ENCODE measurements at regions not wholly inside any gene's neighbourhood (a gene's known extent, or its start where the extent isn't known, plus 50 kb on each side); places are given as distances from the start of the nearest gene placed in this dataset.
"Not testable (repeated sequence)": the region's sequence is repeated elsewhere in the genome, so short reads cannot be mapped to it uniquely, and the experiment has no call there.

GRCh38 chr7:80082213-80082612 lies 52.4 kb upstream of the GNAI1 start:
- no peak for FAIRE-seq

- FAIRE-seq, result no peak
Measured at GRCh38 chr7:80078886-80079285, 55.7 kb upstream of the GNAI1 start.

- no peak for FAIRE-seq
Measured at GRCh38 chr7:80078159-80078731, 56.4 kb upstream of the GNAI1 start.

- FAIRE-seq, result no peak
Measured at GRCh38 chr7:80070391-80070790, 64.2 kb upstream of the GNAI1 start.

DNA sequence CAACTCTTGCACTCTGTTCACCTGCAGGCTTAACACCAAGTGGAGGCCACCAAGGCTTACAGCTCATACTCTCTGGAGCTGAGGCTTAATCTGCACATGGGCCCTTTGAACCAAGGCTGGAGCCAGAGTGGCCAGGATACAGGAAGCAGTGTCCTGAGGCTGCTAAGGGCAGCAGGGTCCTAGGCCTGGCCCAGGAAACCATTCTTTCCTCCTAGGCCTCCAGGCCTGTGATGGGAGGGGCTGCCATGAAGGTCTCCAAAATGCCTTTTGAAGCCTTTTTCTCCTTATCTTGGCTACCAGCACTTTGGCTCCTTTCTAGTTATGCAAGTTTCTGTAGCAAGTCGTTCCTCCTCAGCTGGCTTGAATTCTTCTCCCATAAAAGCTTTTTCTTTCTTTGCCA lies 68.0 kb upstream of the GNAI1 start:
- no peak for FAIRE-seq

- FAIRE-seq, result no peak
Measured at GRCh38 chr7:80063834-80064233, 70.8 kb upstream of the GNAI1 start.

- FAIRE-seq, result peak; percentile 98
Measured at GRCh38 chr7:80060218-80060806, 74.3 kb upstream of the GNAI1 start.

DNA sequence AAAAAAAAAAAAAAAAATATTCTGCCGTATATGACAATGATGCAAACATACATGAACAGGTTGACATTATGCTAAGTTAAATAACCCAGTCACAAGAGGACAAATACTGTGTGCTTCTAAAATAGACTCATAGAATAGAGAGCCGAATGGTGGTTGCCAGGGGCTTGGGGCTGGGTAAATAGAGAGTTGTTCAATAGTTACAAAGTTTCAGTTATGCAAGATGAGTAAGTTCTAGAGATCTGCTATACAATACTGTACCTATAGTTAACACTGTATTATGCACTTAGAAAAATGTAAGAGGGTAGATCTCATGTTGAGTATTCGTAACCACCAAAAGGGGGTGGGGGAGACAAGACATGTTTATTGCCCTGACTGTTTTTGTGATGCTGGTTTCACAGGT lies 77.1 kb upstream of the GNAI1 start:
- no peak for FAIRE-seq

DNA sequence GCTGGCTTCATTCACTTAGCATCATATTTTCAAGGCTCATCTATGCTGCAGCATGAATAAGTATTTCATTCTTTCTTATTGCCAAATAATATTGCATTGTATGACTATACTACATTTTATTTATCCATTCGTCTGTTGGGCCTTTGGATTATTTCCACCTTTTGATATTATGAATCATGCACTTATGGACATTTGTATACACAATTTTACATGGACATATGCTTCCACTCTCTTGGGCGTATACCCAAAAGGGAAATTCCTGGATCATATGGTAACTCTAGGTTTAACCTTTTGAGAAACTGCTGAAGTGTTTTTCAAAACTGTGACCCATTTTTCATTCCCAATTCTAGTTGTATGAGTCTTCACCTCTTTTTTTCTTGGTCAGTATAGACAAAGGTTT lies 80.3 kb upstream of the GNAI1 start:
- FAIRE-seq, result no peak

GRCh38 chr7:80053124-80053523 lies 81.5 kb upstream of the GNAI1 start:
- no peak for FAIRE-seq

DNA sequence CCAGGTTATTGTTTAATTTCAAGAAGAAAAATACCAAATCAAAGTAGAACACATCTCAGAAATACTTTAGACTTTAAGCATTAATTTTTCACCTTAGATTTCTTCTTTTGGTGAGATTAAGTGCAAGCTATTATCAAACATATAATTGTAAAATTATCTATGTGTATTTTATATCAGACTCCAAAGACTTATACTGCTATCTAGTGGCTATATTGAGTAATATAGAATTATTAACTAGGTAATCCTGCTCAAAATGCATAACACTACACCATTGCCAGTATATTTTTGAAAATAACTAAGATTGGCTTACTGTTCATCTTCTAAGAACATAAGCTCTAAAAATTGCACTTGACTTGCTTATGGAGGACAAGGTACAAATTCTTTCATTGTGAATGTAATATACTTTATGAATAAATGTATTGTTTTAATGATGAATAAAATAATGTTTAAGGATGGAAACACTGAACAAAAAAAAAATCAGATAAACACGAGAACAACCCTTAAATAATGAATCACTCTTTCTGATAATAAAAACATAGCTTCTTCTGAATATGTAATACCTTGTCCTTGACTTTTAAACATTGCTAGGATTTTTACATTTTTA lies 86.7 kb upstream of the GNAI1 start:
- FAIRE-seq, result no peak

- no peak for FAIRE-seq
Measured at GRCh38 chr7:80047032-80047431, 87.6 kb upstream of the GNAI1 start.

- FAIRE-seq, result no peak
Measured at GRCh38 chr7:80044796-80045195, 89.8 kb upstream of the GNAI1 start.

GRCh38 chr7:80040752-80041151 lies 93.9 kb upstream of the GNAI1 start:
- no peak for FAIRE-seq

DNA sequence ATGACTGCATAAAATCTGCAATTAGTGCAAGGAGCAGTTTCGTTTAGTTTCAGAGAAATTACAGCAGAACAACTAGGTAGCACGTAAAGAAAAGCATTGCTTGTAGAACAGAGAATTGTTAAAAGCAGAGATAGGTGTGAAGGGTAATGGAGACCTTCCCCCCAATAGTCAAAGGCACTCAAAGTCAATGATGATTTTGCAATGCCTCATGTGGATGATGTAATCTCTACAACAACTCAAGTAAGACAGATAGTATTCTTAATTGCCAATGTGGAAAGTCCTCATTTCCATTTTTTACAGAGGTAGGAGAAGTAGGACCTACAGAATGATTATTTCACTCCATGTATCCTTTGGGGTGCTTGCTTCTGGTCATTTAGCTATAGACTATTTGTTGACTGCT lies 94.3 kb upstream of the GNAI1 start:
- no peak for FAIRE-seq

GRCh38 chr7:80039251-80039884 lies 95.3 kb upstream of the GNAI1 start:
- FAIRE-seq, result no peak

GRCh38 chr7:80037689-80038088 lies 96.9 kb upstream of the GNAI1 start:
- FAIRE-seq, result no peak

DNA sequence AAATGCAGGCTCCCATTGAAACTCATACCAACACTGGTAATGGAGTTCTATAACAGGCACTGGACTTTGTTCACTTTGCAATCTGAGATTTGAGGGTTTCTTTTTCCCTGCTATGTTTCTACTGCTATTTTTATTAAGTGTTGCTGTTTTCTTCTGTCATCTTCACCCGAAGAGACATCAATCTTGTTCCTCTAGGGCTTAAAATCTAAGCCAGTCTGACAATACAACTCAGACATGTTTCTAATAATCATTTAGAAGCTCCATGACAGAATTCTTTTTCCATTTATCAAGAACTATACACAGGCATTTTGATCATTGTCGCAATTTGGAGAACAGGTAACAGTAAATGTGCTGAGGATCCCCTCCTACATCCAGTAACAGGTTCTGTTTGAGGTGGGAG lies 98.5 kb upstream of the GNAI1 start:
- FAIRE-seq, result no peak

GRCh38 chr7:80028717-80029116 lies 105.9 kb upstream of the GNAI1 start:
- FAIRE-seq, result no peak

DNA sequence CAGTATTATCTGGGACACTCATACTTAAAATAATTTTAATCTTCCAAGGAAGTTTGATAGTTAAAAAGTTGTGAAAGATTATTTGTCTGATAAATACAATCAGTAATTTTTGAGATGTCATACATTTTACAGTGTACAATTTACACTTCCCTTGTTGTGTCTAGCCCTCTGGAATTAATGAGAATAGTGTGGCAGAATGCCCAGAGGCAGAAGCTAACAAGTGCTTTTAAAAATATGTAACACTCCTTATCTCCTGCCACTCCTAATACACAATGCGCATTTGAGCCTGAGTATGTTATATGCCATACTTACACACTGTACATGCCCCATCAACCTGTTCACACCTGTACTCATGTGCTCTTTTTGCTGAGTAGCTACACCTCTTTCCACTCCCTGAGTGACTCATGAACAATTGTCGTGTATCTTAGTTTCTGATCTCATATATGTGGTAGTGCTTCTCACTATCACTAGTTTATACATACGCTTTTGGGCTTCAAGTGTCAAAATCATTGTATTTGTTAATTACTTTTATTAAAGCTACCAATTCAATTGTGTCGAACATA lies 106.9 kb upstream of the GNAI1 start:
- no peak for FAIRE-seq

DNA sequence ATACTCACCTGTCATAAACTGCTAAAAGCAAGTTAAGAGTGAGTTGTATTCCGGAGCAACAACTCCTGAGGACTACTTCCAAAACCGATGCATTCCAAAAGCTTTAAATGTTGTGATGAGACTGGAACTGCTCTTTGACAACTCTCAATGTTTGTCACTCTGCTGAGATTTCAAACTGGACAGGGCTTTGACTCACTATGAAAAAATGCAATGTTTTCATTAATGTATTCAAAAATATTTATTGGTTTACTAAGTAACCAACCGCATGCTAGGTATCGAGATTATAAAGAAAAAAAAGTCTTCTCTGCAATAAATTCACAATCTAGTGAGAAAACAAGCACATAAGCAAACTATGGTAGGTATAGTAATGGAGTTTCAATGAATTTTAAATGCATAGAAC lies 107.9 kb upstream of the GNAI1 start:
- no peak for FAIRE-seq

DNA sequence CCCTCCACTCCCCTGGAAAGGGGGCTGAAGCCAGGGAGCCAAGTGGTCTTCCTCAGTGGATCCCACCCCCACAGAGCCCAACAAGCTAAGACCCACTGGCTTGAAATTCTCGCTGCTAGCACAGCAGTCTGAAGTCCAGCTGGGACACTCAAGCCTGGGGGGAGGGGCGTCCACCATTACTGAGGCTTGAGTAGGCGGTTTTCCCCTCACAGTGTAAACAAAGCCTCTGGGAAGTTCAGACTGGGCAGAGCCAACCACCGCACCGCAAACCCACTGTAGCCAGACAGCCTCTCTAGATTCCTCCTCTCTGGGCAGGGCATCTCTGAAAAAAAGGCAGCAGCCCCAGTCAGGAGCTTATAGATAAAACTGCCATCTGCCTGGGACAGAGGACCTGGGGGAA lies 114.4 kb upstream of the GNAI1 start:
- FAIRE-seq, result not testable (repeated sequence)

DNA sequence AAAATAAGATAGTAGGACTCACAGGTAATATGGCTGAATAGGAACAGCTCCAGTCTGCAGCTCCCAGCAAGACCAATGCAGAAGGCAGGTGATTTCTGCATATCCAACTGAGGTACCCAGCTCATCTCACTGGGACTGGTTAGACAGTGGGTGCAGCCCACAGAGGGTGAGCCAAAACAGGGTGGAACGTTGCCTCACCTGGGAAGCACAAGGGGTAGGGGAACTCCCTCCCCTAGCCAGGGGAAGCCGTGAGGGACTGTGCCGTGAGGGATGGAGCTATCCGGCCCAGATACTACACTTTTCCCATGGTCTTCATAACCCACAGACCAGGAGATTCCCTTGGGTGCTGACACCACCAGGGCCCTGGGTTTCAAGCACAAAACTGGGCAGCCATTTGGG lies 114.8 kb upstream of the GNAI1 start:
- FAIRE-seq, result not testable (repeated sequence)
